ENCODE measurements at regions not wholly inside any gene's neighbourhood (a gene's known extent, or its start where the extent isn't known, plus 50 kb on each side); places are given as distances from the start of the nearest gene placed in this dataset.
"Not testable (repeated sequence)": the region's sequence is repeated elsewhere in the genome, so short reads cannot be mapped to it uniquely, and the experiment has no call there.

- no peak for DNase-seq
Observed at GRCh38 chr11:106514706-106515105, 437.2 kb downstream of the AASDHPPT start.

DNA sequence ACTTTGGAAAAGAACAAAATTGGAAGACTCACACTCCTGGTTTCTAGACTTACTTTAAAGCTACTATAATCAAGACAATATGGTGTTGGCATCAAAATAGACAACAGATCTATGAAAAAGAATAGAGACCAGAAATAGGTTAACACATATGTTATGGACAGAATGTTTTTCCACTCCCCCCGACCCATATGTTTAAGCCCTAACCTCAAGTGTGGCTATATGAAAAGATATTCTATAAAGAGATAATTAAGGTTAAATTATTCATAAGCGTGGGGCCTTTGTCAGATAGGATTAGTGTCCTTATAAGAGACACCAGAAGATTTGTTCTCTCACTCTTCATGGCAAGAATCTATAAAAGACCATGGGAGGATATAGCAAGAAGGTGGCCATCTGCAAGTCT lies 440.0 kb downstream of the AASDHPPT start:
- DNase-seq, result no peak

DNA sequence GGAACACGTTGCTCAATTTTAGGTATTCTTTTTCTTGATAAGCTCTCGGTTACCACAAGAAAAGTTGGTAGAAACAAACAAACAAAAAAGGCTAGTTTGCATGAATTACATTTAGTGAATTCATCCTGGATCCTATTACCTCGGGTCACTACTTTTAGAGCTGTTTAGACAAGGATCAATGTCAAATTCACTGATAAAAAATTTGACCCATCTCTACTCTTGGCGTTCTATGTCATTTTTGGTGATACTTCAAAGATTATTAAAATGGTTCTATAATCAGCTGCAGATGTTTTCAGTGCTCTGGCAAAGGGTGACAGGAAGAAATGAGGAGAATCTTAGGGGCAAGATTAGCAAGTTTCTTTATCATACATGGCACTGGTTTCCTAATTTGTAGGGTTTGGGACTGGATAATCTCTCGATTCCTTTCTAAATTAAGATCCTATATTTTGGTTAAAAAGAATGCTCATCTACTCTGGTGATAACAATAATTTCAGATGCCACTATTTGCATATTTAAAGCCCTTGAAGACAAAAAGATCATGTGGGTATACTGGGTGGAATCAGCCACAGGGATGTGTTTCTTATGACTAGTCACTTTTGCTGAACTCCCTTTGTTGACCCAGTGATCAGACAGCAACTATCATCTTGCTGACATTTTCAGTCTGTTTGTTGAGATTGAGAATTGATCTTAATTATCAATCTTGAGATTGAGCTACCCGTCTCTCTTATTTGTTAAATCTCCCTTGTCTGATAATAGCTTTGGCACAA lies 442.9 kb downstream of the AASDHPPT start:
- no peak for DNase-seq

- DNase-seq, result no peak
Observed at GRCh38 chr11:106520920-106521319, 443.5 kb downstream of the AASDHPPT start.

- no peak for DNase-seq
Observed at GRCh38 chr11:106523171-106523570, 445.7 kb downstream of the AASDHPPT start.

GRCh38 chr11:106523921-106524320 lies 446.5 kb downstream of the AASDHPPT start:
- no peak for DNase-seq

DNA sequence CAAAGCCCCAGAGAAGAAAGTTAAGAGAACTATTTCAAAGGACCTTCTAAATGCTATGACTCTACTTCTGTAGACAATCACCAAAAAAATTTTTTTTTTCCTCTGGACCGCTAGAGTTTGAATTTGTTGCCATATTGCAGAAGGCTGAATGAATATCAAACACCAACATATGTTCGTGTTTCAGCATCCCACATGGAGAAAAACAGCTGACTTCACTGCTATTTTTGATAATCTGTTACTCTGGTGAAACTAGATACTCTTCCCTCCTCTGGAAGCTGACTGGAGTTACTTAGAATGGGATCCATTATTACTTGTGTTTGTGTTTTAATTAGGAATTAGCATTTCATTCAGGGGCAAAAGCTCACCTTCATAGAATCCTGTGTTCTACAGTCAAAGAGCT lies 447.0 kb downstream of the AASDHPPT start:
- DNase-seq, result no peak

DNA sequence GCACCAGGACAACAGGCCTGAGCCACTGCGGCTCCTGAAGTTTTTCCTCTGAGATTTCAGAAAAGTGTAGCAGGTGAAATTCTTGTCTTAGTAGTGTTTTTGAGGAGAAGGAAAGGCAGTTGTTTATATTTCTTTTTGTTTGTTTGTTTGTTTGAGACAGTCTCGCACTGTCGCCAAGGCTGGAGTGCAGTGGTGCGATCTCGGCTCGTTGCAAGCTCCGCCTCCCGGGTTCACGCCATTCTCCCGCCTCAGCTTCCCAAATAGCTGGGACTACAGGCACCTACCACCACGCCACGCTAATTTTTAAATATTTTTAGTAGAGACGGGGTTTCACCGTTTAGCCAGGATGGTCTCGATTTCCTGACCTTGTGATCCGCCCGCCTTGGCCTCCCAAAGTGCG lies 454.2 kb downstream of the AASDHPPT start:
- DNase-seq, result not testable (repeated sequence)

DNA sequence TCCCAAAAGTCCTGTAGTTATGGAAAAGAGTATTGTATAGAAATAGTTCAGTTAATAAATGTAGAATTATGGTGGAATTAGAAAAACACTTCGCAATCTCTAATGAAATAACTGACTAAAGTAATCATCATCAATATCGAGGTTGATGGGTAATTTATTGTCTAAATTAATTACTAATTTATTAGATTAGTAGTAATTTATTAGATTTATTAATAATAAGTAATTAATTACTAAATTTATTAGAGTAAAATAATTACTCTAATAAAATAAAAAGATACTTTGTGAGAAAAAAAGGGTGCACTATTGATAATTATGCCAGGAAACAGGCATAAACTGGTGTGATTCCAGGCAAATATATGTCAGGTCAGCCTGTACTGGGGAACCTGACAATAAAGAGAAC lies 455.6 kb downstream of the AASDHPPT start:
- no peak for DNase-seq

DNA sequence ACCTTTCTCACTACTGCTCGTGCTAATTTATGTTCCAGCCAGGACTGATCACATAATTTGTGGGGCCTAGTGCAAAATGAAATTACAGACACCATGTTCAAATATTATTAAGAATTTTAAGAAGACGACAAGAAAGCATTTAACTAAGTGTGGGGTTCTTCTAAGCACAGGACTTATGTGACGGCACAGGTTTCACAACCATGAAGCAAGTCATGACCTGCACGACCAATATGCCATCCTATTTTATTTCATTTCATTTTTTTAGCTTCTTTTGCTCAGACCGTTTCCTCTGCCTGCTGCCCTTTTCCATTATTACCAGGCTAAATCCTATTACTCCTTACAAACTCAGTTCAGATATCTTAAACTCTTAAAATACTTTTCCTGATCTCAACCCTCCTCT lies 462.5 kb downstream of the AASDHPPT start:
- no peak for DNase-seq

DNA sequence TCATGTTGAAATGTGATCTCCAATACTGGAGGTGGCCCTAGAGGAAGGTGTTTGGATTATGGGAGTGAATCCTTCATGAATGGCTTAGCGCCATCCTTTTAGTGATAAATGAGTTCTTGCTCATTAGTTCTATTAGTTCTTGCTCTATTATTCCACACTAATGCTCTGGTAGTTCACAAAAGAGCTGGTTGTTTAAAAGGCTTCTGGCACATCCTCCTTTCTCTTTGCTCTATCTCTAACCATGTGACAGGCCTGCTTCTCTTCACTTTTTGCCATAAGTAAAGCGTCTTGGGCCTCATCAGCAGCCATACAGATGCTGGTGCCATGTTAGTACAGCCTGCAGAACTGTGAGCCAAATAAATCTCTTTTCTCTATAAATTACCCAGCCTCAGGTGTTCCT lies 469.9 kb downstream of the GUCY1A2 start:
- DNase-seq, result no peak

- no peak for DNase-seq
Observed at GRCh38 chr11:106551744-106552673, 466.3 kb downstream of the GUCY1A2 start.

GRCh38 chr11:106552694-106553203 lies 465.5 kb downstream of the GUCY1A2 start:
- no peak for DNase-seq

DNA sequence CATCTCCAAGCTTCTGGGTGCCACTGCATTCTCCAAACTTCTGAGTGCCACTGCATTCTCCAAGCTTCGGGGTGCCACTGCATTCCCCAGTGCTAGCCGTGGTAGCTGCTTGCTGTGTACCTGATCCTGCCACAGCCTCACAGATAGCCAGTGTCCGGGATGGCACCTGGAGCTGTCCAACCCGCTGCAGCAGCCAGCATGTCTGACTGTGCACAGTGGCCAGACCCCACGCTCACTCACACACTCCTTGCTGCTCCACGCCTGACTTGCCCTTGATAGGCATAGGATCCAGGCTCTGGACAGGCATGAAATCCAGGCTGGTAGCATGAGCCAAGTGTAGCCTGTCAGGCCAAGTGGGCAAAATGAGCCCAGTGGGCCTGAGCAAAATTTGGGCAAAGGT lies 465.0 kb downstream of the GUCY1A2 start:
- no peak for DNase-seq

GRCh38 chr11:106555566-106556250 lies 462.6 kb downstream of the GUCY1A2 start:
- not testable (repeated sequence) for DNase-seq

- no peak for DNase-seq
Observed at GRCh38 chr11:106565326-106565725, 452.9 kb downstream of the GUCY1A2 start.

DNA sequence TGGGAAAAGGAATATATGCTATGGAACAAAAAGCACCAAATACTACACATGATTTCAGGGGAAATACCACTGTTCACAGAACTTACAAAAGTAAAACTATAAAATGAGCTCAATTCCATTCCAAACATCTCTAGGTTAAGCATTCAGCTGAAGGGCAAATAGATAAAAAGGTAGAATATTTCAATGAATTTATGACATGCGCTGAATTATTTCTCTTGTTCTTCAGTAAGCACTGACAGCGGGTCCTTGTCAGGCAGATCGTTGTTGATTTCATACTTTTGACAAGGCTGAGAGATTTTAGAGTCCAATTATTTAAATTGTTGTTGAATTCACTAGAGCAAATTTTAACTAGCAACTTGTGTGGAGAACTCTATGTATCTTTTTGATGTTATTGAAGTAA lies 449.6 kb downstream of the GUCY1A2 start:
- no peak for DNase-seq

- DNase-seq, result not testable (repeated sequence)
Observed at GRCh38 chr11:106577384-106577783, 440.9 kb downstream of the GUCY1A2 start.

DNA sequence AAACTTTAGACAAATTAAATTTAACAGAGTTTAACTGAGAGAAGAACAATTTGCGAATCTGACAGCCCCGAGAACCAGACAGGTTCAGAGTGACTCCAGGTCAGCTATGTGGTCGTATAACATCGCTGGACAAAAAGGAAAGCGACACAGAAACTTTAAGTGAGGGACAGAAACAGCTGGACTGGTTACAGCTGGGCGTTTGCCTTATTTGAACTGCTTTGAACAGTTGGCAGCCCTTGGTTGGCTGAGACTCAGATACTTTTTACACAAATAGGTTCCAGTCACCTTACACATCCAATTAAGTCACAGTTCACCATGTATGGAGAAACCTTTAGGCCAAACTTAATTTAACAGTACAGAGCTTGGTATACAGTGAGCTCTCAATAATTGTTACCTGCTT lies 436.9 kb downstream of the GUCY1A2 start:
- DNase-seq, result no peak

DNA sequence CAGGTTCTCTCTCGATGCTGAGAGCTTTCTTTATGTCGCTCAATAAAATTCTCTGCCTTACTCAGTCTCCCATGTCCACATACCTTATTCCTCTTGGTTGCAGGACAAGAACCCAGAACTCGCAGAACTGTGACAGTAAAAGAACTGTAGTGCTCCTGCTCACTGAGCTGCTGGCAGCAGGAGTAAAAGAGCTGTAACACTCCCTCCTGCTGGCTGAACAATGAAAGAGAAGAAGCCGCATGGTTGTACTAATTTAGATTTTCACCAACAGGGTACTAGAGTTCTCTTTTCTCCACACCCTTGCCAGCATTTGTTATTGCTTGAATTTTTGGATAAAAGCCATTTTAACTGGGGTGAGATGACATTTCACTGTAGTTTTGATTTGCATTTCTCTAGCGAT lies 433.2 kb downstream of the GUCY1A2 start:
- no peak for DNase-seq

- no peak for DNase-seq
Observed at GRCh38 chr11:106594751-106595351, 423.4 kb downstream of the GUCY1A2 start.

GRCh38 chr11:106601684-106602297 lies 416.5 kb downstream of the GUCY1A2 start:
- DNase-seq, result no peak
